Stimulated activated naive B cell treated with anti-CD40 and anti-IgM and Interleukin-4, amounts not matched to agents 10 μg/mL and 1 μg/mL and 100 μg/mL, for 72 hours (primary cell): ENCODE measurements at regions not wholly inside any gene's neighbourhood (a gene's known extent, or its start where the extent isn't known, plus 50 kb on each side); places are given as distances from the start of the nearest gene placed in this dataset.
"Not testable (repeated sequence)": the region's sequence is repeated elsewhere in the genome, so short reads cannot be mapped to it uniquely, and the experiment has no call there.

Source experiments
- ATAC-seq, 2 donors: fragments of 150-1000 bp; cut with Tn5 transposase; replicated peaks; 2 replicates each; pipeline ENCODE4 v1.10.0; 2021; ENCODE audit warnings: moderate library complexity in 1 of 2
- DNase-seq: peaks from one replicate; pipeline ENCODE4 v3.0.0; 2021
- H3K27ac Mint-ChIP-seq: one replicate; pipeline ENCODE4 v1.8.0; 2022; ENCODE audit warnings: mild to moderate bottlenecking, mixed read lengths
- H3K27me3 Mint-ChIP-seq, 2 donors: one replicate each; pipeline ENCODE4 v1.8.0; 2022; ENCODE audit warnings: mixed read lengths in 2 of 2
- H3K36me3 Mint-ChIP-seq, 2 donors: one replicate each; pipeline ENCODE4 v1.8.0; 2022; ENCODE audit warnings: mixed read lengths in 2 of 2, mild to moderate bottlenecking in 1 of 2
- H3K4me1 Mint-ChIP-seq, 2 donors: one replicate each; pipeline ENCODE4 v1.8.0; 2022; ENCODE audit warnings: mixed read lengths in 2 of 2, mild to moderate bottlenecking in 1 of 2
- H3K4me3 Mint-ChIP-seq, 2 donors: one replicate each; pipeline ENCODE4 v1.8.0; 2022; ENCODE audit warnings: mild to moderate bottlenecking in 2 of 2, mixed read lengths in 2 of 2, moderate library complexity in 1 of 2
- H3K9me3 Mint-ChIP-seq, 2 donors: one replicate each; pipeline ENCODE4 v1.8.0; 2022; ENCODE audit warnings: mixed read lengths in 2 of 2, mild to moderate bottlenecking in 1 of 2

DNA sequence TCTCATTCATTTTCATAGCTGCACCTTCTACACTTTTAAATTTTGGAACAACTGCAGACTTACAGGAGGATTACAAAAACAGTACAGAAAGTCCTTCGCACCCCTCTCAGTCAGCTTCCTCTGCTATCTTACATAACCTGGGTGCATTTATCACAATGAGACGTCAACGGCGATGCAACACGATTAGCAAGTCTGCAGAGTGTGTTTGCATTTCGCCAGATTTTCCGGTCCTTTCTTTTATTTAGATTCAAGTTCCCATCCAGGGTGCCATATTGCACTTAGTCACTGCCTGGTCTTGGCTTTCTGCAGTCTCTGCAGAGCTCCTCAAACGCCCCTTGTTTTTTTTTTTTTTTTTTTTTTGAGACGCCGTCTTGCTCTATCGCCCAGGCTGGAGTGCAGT lies 85.9 kb downstream of the ASMT start:
- ATAC-seq, result no peak
- Mint-ChIP-seq H3K27ac (no peak overlapping the region), H3K36me3 (peaks cover 7 to 11% of the 10 kb centered on the region in 2 donors), H3K4me1 (no peaks in the 10 kb centered on the region), H3K4me3 (no peak overlapping the region), H3K27me3 (no peaks in the 10 kb centered on the region), H3K9me3 (peaks cover 10 to 11% of the 10 kb centered on the region in 2 donors)
- DNase-seq, result no peak

DNA sequence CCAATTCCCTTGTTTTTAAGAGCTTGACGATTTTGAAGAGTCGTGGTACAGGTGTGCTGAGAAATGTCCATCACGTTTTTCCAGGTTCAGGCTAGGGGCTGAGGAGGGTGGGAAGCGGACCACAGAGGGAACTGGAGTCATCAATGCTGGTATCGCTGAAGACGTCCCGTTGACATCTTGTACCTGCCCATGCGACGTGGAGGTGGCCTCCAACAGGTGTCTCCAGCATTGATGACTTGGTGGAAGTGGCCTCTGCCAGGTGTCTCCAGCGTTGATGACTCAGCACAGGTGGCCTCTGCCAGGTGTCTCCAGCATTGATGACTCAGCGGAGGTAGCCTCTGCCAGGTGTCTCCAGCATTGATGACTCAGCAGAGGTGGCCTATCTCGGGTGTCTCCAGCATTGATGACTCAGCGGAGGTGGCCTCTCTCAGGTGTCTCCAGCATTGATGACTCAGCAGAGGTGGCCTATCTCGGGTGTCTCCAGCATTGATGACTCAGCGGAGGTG lies 86.6 kb downstream of the ASMT start:
- not testable (repeated sequence) for H3K4me3 Mint-ChIP-seq, H3K27ac Mint-ChIP-seq, H3K36me3 Mint-ChIP-seq, H3K27me3 Mint-ChIP-seq, H3K4me1 Mint-ChIP-seq, ATAC-seq, DNase-seq, H3K9me3 Mint-ChIP-seq

DNA sequence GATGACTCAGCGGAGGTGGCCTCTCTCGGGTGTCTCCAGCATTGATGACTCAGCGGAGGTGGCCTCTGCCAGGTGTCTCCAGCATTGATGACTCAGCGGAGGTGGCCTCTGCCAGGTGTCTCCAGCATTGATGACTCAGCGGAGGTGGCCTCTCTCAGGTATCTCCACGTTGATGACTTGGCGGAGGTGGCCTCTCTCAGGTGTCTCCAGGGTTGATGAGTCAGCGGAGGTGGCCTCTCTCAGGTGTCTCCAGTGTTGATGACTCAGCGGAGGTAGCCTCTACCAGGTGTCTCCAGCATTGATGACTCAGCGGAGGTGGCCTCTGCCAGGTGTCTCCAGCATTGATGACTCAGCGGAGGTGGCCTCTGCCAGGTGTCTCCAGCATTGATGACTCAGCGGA lies 87.3 kb downstream of the ASMT start:
- H3K4me1 Mint-ChIP-seq, H3K4me3 Mint-ChIP-seq, H3K9me3 Mint-ChIP-seq, H3K27me3 Mint-ChIP-seq, H3K27ac Mint-ChIP-seq, ATAC-seq, DNase-seq, H3K36me3 Mint-ChIP-seq: not testable (repeated sequence)

DNA sequence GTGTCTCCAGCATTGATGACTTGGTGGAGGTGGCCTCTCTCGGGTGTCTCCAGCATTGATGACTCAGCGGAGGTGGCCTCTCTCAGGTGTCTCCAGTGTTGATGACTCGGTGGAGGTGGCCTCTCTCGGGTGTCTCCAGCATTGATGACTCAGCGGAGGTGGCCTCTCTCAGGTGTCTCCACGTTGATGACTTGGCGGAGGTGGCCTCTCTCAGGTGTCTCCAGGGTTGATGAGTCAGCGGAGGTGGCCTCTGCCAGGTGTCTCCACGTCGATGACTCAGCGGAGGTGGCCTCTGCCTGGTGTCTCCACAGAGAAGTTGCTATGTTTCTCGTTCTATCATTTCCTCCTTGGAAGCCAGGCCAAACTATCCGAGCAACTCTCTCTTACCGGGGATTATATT lies 87.7 kb downstream of the ASMT start:
- DNase-seq, H3K36me3 Mint-ChIP-seq, H3K9me3 Mint-ChIP-seq: not testable (repeated sequence)

DNA sequence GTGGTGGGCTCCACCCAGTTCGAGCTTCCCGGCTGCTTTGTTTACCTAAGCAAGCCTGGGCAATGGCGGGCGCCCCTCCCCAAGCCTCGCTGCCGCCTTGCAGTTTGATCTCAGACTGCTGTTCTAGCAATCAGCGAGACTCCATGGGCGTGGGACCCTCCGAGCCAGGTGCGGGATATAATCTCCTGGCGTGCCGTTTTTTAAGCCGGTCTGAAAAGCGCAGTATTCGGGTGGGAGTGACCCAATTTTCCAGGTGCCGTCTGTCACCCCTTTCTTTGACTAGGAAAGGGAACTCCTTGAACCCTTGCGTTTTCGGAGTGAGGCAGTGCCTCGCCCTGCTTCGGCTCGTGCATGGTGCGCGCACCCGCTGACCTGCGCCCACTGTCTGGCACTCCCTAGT lies 94.4 kb downstream of the ASMT start:
- H3K27me3 Mint-ChIP-seq, H3K27ac Mint-ChIP-seq, H3K36me3 Mint-ChIP-seq, DNase-seq, H3K9me3 Mint-ChIP-seq, ATAC-seq, H3K4me3 Mint-ChIP-seq, H3K4me1 Mint-ChIP-seq: not testable (repeated sequence)

More for the DNA sequence above, 87.7 kb downstream of the ASMT start:
- ATAC-seq, H3K4me3 Mint-ChIP-seq, H3K4me1 Mint-ChIP-seq, H3K27ac Mint-ChIP-seq, H3K27me3 Mint-ChIP-seq: not testable (repeated sequence)

DNA sequence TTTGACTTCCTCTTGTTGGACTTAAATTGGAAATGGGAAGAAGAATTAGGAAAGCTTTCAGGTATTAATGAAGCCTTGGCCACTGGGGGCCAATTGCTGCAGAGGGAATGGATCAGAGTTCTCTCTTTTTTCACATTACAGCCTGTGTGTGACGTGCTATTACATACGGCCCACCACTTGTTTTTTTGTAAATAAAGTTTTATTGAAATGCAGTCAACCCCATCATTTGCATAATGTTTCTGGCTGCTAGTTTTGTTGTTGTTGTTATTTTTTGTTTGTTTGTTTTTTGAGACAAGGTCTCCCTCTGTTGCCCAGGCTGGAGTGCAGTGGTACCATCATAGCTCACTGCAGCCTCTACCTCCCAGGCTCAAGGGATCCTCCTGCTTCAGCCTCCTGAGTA lies 98.4 kb downstream of the ASMT start:
- Mint-ChIP-seq H3K36me3 (peaks cover 3 to 10% of the 10 kb centered on the region in 2 donors), H3K27me3 (no peaks in the 10 kb centered on the region), H3K9me3 (peaks cover 0 to 3% of the 10 kb centered on the region in 2 donors), H3K4me3 (no peak overlapping the region), H3K4me1 (no peaks in the 10 kb centered on the region), H3K27ac (no peak overlapping the region)
- DNase-seq, result no peak
- ATAC-seq, result no peak

DNA sequence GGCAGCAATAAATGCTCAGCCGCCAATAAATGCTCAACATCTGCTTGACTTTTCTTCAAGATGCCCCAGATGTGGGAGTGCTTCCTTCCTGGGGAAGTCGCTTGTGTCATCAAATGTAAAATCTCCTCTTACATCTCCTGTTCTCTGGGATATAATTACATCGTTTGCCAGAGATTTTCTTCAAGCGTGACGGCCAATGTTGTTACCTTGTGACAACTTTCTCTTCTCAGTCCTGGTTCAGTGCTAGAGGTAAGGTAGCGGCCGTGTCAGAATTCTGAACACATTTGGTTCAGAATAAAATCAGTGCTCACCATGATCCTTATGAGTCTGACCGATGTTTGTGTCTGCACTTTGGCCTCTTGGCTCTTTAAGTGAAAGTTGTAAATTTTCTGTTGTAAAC lies 102.5 kb downstream of the ASMT start:
- Mint-ChIP-seq H3K4me1 (no peaks in the 10 kb centered on the region), H3K4me3 (no peak overlapping the region), H3K27me3 (no peaks in the 10 kb centered on the region), H3K36me3 (peaks cover 3 to 5% of the 10 kb centered on the region in 2 donors), H3K9me3 (peaks cover 0 to 2% of the 10 kb centered on the region in 2 donors), H3K27ac (no peak overlapping the region)
- ATAC-seq, result no peak
- DNase-seq, result no peak

DNA sequence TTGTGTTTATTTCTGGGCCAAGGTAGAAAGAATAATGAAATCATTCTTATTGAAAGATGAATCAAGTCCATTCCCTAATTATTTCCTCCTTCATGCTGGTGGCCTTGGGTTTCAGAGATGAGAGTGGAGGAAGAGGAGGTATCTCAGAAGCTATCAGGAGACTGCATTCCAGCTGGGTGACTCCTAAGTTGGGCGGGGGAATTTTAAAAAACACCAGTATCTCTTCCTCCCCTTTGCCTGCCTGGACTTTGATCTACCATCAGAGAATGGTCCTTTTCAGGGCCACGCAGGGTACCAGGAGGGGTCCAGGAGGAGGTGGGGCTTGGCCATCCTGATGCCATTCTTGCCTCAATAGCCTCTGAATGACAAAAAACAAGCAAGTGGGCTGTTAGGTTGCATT lies 104.4 kb downstream of the ASMT start:
- no peaks in the 10 kb centered on the region for H3K36me3 Mint-ChIP-seq

DNA sequence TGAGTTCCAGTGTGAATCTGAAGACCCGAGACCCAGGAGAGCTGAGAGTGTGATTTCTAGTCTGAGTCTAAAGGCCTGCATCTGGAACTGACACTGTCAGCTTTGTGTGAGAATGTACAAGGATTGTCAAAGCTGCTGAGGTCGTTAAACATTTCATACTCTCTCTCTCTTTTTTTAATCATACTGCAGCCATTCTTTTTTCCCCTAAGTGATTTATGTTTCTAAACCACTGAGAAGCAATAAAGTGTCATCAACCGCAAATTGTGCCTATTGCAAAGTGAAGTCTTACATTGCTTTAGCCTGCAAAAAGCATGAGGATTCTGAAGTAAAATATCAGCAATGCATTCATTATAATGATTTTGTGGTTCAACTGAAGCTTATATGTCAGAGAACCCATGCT lies 106.0 kb downstream of the ASMT start:
- Mint-ChIP-seq H3K27ac (no peak overlapping the region), H3K36me3 (no peaks in the 10 kb centered on the region), H3K9me3 (no peaks in the 10 kb centered on the region), H3K4me1 (no peaks in the 10 kb centered on the region), H3K27me3 (no peaks in the 10 kb centered on the region), H3K4me3 (no peak overlapping the region)
- ATAC-seq, result no peak
- no peak for DNase-seq

More for the DNA sequence above, 104.4 kb downstream of the ASMT start:
- no peak for DNase-seq
- H3K4me3 Mint-ChIP-seq, result no peak overlapping the region
- H3K9me3 Mint-ChIP-seq, result no peaks in the 10 kb centered on the region
- no peaks in the 10 kb centered on the region for H3K27me3 Mint-ChIP-seq
- no peaks in the 10 kb centered on the region for H3K4me1 Mint-ChIP-seq
- ATAC-seq, result no peak
- no peak overlapping the region for H3K27ac Mint-ChIP-seq

DNA sequence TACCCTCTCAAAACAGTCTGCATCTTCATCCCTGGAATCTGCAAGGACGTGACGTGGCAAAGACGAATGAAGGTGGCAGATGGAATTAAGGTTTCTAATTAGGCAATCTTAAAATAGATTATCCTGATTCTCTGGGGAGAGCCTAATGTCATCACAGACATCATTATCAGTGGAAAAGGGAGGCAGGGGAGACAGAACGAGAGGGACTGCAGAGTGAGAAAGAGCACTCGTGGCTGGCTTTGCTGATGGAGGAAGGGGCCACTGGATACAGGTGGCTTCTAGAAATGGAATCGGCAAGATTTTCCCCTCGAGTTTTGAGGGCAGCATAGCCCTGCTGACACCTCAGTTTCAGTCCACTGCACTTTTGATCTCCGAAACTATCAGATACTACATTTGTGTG lies 110.6 kb downstream of the ASMT start:
- Mint-ChIP-seq H3K27me3 (no peaks in the 10 kb centered on the region), H3K36me3 (peaks cover 3 to 4% of the 10 kb centered on the region in 2 donors), H3K4me1 (no peaks in the 10 kb centered on the region), H3K27ac (no peak overlapping the region), H3K4me3 (no peak overlapping the region), H3K9me3 (peaks cover 5 to 6% of the 10 kb centered on the region in 2 donors)
- ATAC-seq (no peak), DNase-seq (no peak)

DNA sequence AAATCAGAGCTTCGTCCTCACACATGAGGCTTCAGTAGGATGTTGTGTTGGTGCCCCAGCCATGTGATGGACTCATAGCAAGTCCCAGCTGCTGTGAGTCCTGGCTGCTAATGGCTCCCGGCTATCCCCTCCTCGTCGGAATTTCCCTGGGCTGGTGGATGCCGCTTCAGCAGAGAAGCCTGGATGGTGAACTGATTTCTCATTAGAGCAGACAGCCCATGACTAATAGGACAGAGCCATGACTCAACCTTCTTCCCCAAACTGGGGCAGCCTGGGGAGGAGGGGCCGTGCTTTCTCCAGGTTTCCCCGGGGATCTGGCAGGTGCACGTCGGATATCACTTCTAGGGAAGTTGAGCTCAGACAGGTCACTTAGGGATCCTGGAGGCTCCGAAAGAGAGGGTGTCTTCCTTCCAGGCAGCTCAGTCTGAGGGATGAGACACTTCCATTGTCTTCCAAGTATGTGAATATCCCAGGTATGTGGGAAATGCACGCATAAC lies 112.7 kb downstream of the ASMT start:
- ATAC-seq (no peak), DNase-seq (no peak)
- Mint-ChIP-seq H3K4me1 (no peaks in the 10 kb centered on the region), H3K4me3 (no peak overlapping the region), H3K27ac (no peak overlapping the region), H3K36me3 (peaks cover 3 to 4% of the 10 kb centered on the region in 2 donors), H3K9me3 (peaks cover 5 to 6% of the 10 kb centered on the region in 2 donors), H3K27me3 (no peaks in the 10 kb centered on the region)

DNA sequence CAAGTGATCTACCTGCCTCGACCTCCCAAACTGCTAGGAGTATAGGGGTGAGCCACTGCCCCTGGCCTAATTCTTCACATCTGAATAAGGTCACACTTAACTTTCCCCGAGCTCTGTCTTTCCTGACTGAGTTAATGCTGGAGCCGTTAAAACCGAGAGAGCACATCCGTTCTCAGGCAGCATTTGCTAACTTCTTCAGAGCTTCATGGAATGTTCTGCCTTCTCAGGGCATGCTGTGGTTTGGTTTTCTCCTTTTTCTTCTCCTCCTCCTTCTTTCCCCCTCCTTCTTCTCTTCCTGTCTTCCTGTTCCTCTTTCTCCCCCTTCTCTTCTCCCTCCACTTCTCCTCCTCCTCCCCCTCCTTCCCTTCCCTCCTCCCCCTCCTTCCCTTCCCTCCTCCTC lies 119.9 kb downstream of the ASMT start:
- DNase-seq, result no peak
- Mint-ChIP-seq H3K4me1 (peaks cover 0 to 1% of the 10 kb centered on the region in 2 donors), H3K27ac (no peak overlapping the region), H3K27me3 (no peaks in the 10 kb centered on the region), H3K4me3 (no peak overlapping the region), H3K9me3 (peaks cover under 1 to 2% of the 10 kb centered on the region in 2 donors), H3K36me3 (peaks cover 3 to 5% of the 10 kb centered on the region in 2 donors)
- ATAC-seq, result no peak

DNA sequence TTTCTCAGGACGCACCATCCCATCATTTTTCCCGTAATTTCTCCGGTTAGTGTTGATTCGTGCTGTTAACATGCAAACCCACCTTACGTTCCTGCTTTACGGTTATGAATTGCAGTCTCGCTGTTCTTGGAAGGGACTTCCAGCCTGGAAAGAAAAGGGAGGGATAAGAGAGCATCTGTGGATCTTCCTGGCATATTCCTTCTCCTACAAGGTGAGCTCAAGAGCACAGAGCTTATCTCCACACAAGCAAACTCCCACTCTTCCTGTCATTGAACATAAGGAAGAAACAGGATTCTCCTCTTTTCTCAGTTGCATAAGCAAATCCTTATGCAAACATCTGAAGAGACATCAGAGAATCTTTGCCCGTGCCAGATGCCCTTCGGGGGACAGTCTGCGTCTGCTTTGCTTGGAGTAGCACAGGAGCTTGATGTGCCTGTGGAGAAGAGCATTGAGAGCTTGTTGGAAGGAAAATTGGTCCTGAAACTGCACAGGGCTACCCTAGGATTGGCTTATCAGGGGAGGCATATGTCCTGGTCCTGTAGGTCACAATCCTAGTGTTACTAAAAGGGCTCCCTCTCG lies 127.0 kb downstream of the ASMT start:
- Mint-ChIP-seq H3K4me1 (no peaks in the 10 kb centered on the region), H3K27ac (no peak overlapping the region), H3K36me3 (peaks cover 32 to 36% of the 10 kb centered on the region in 2 donors), H3K27me3 (peaks cover 0 to 8% of the 10 kb centered on the region in 2 donors), H3K4me3 (no peak overlapping the region), H3K9me3 (peaks cover 14 to 17% of the 10 kb centered on the region in 2 donors)
- ATAC-seq (no peak), DNase-seq (no peak)

DNA sequence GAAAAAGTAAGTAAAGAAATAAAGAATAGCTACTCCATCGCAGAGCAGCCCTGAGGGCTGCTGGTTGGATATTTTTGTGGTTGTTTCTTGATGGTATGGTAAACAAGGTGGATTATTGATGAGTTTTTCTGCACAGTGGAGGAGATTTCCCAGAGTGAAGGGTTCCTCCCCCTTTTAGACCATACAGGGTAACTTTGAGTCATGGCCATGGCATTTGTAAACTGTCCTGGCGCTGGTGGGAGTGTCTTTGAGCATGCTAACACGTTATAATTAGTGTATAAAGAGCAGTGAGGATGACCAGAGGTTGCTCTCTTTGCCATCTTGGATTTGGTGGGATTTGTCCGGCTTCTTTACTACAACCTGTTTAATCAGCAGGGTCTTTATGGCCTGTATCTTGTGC lies 128.2 kb downstream of the ASMT start:
- no peak for DNase-seq
- ATAC-seq, result no peak
- Mint-ChIP-seq H3K4me1 (no peaks in the 10 kb centered on the region), H3K4me3 (no peak overlapping the region), H3K27ac (no peak overlapping the region), H3K36me3 (peaks cover 32 to 40% of the 10 kb centered on the region in 2 donors), H3K9me3 (peaks cover 14 to 17% of the 10 kb centered on the region in 2 donors), H3K27me3 (peaks cover 0 to 12% of the 10 kb centered on the region in 2 donors)

DNA sequence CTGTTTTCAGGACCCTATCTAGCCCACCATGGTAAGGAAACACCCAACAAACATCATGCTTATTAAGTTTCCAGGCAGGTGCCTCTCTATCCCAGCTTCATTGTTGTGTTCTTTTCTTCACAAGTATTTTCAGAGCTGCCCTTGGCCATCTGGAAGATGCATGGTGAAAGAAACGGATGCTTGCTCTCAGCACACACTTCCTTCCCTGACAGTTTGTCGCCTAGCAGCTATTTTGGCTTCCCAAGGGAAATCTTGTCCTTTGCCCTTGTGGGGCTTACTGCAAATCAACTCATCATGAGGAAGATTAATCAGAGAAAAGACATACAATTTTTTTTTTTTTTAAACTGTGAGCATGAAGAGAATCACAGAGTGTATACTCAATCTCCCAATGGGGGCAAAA lies 128.8 kb downstream of the ASMT start:
- Mint-ChIP-seq H3K27ac (no peak overlapping the region), H3K4me3 (no peak overlapping the region), H3K27me3 (peaks cover 0 to 12% of the 10 kb centered on the region in 2 donors), H3K9me3 (peaks cover 16 to 17% of the 10 kb centered on the region in 2 donors), H3K36me3 (peaks cover 35 to 45% of the 10 kb centered on the region in 2 donors), H3K4me1 (no peaks in the 10 kb centered on the region)
- DNase-seq, result no peak
- ATAC-seq, result no peak
